ENCODE measurements at regions not wholly inside any gene's neighbourhood (a gene's known extent, or its start where the extent isn't known, plus 50 kb on each side); places are given as distances from the start of the nearest gene placed in this dataset.

DNA sequence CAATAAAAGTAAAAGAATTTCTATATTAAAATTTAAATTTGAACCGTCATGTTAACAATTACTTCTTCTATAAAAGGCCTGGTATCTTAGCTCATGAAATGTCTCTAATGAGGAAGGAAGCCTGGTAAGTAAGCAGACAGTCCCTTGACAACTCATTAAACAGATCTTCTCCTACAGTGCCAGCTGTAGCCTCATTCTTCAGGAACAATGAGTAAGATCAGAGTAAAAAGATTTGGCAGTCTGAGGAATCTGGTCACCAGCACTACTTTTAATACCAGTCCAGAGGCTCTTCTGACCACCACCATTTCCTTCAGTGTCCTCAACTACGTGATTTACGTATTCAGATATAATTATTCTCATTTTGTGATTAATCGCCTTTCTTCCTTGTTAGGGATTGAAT, 955.0 kb upstream of the ALCAM start:
- TF ChIP-seq POLR2A (IDR thresholded peaks at IDR 0.05; ENCODE audit: low read length) (no peak), GATA1 (IDR thresholded peaks at IDR 0.05; ENCODE audit: low read depth, low read length) (no peak)
